Esophagus squamous epithelium (tissue), 5 donors: ENCODE measurements at regions not wholly inside any gene's neighbourhood (a gene's known extent, or its start where the extent isn't known, plus 50 kb on each side); places are given as distances from the start of the nearest gene placed in this dataset.

Source experiments
- DNase-seq: peaks from one replicate; lab custom pipeline; 2025; lab: John Stamatoyannopoulos, UW
- H3K27ac ChIP-seq, 4 donors: fragments of 200-600 bp; sonication (generic); one replicate each; pipeline ENCODE4 v1.5.1; 2016 to 2019; ENCODE audit warnings: mild to moderate bottlenecking in 1 of 4
- H3K27me3 ChIP-seq, 4 donors: fragments of 200-600 bp; sonication (generic); 1 replicate in 3 of 4; 2 replicates in 1 of 4; pipeline versions ENCODE4 v1.5.1 to v1.6.0; 2017 to 2021; ENCODE audit warnings: antibody characterized with exemption in 1 of 4
- H3K36me3 ChIP-seq, 3 donors: fragments of 200-600 bp; sonication (generic); one replicate each; pipeline ENCODE4 v1.5.1; 2016 to 2019
- H3K4me1 ChIP-seq, 3 donors: fragments of 200-600 bp; sonication (generic); one replicate each; pipeline ENCODE4 v1.5.1; 2017 to 2019
- H3K4me3 ChIP-seq, 4 donors: fragments of 200-600 bp; sonication (generic); 1 replicate in 3 of 4; 2 replicates in 1 of 4; pipeline ENCODE4 v1.5.1; 2016 to 2019; ENCODE audit warnings: mild to moderate bottlenecking in 2 of 4, moderate library complexity in 1 of 4
- H3K9me3 ChIP-seq, 3 donors: fragments of 200-600 bp; sonication (generic); one replicate each; pipeline ENCODE4 v1.5.1; 2016 to 2019
- CTCF ChIP-seq, 6 experiments: fragments of 450-650 bp in 4 of 6; fragments of 200-600 bp in 2 of 6; sonication (generic) in 2 of 6; IDR thresholded peaks; one replicate each; pipeline ENCODE4 v1.5.1; 2016 to 2019; ENCODE audit warnings: antibody characterized with exemption in 6 of 6, mild to moderate bottlenecking in 4 of 6, moderate library complexity in 4 of 6
- POLR2A ChIP-seq, 4 donors: fragments of 450-650 bp; IDR thresholded peaks; one replicate each; pipeline ENCODE4 v1.6.1; 2017; ENCODE audit warnings: antibody characterized with exemption in 4 of 4, mild to moderate bottlenecking in 4 of 4, moderate library complexity in 3 of 4
- WGBS, 2 donors: methylation state at CpG; one replicate each; pipeline ENCODE4 v1.1.5; 2018; 5-methylcytosine and 5-hydroxymethylcytosine counted together
- intact Hi-C: fragments of 100-400 bp; cut with DNase I; formaldehyde crosslinking; loops from one replicate; pipeline ENCODE4 v1.15.0; 2022
- donor health status: DM: yes; HTN: yes; CAD: no.

- DNase-seq = no peak
- Histone ChIP-seq H3K27ac (peak overlapping the region; percentile 53 to 84 (median 68)), H3K4me3 (no peak overlapping the region), H3K27me3 (no peaks in the 10 kb centered on the region), H3K36me3 (no peaks in the 10 kb centered on the region), H3K9me3 (no peaks in the 10 kb centered on the region), H3K4me1 (peaks cover 6 to 65% (median 25%) of the 10 kb centered on the region in 3 donors)
- no peak for TF ChIP-seq CTCF (IDR thresholded peaks at IDR 0.05)
- no peak for TF ChIP-seq POLR2A (IDR thresholded peaks at IDR 0.05)
- intact Hi-C loops = no loop called here
- 40% methylated on average over 1 of the region's 1 CpG; no CpG with 5 or more reads in 1 of the 2 donors for WGBS, 2 donors
These were observed 145.2 kb upstream of the KRR1 start for GRCh38 chr12:75656648-75657047.

- Histone ChIP-seq H3K27ac (peak overlapping the region; percentile 53 to 84 (median 68)), H3K9me3 (no peaks in the 10 kb centered on the region)
- intact Hi-C loops = no loop called here
These were observed 144.8 kb upstream of the KRR1 start for GRCh38 chr12:75656210-75656609.

GRCh38 chr12:75655315-75655806 lies 144.0 kb upstream of the KRR1 start:
- Histone ChIP-seq H3K27me3 (no peaks in the 10 kb centered on the region), H3K27ac (peak overlapping the region in 3 of 4 donors; percentile 66 to 84 (median 71)), H3K4me1 (peaks cover 6 to 64% (median 31%) of the 10 kb centered on the region in 3 donors), H3K9me3 (no peaks in the 10 kb centered on the region), H3K36me3 (no peaks in the 10 kb centered on the region), H3K4me3 (no peak overlapping the region)
- DNase-seq = no peak
- WGBS, 2 donors = 89 to 93% methylated on average over 4 of the region's 4 CpGs
- TF ChIP-seq POLR2A (IDR thresholded peaks at IDR 0.05) (no peak), CTCF (IDR thresholded peaks at IDR 0.05) (no peak)
- intact Hi-C loops = no loop called here

More at GRCh38 chr12:75656210-75656609, 144.8 kb upstream of the KRR1 start:
- H3K27me3 ChIP-seq = no peaks in the 10 kb centered on the region
- peaks cover 6 to 65% (median 27%) of the 10 kb centered on the region in 3 donors for H3K4me1 ChIP-seq
- H3K4me3 ChIP-seq = no peak overlapping the region
- TF ChIP-seq POLR2A (IDR thresholded peaks at IDR 0.05) (no peak), CTCF (IDR thresholded peaks at IDR 0.05) (no peak)
- DNase-seq = no peak
- H3K36me3 ChIP-seq = no peaks in the 10 kb centered on the region

- TF ChIP-seq CTCF (IDR thresholded peaks at IDR 0.05) = no peak
- no peak for TF ChIP-seq POLR2A (IDR thresholded peaks at IDR 0.05)
- H3K4me1 ChIP-seq = peaks cover 0 to 23% (median 9%) of the 10 kb centered on the region in 3 donors
- H3K4me3 ChIP-seq = no peak overlapping the region
- no peaks in the 10 kb centered on the region for H3K27me3 ChIP-seq
- H3K9me3 ChIP-seq = no peaks in the 10 kb centered on the region
- H3K36me3 ChIP-seq = no peaks in the 10 kb centered on the region
- WGBS, 2 donors = 46 to 58% methylated on average over 2 of the region's 2 CpGs
- H3K27ac ChIP-seq = no peak overlapping the region
- DNase-seq = no peak
- intact Hi-C loops = no loop called here
These were observed 139.9 kb upstream of the KRR1 start for GRCh38 chr12:75651342-75651695.

GRCh38 chr12:75650595-75651341 lies 139.4 kb upstream of the KRR1 start:
- intact Hi-C loops = no loop called here
- H3K4me1 ChIP-seq = peaks cover 0 to 18% (median 9%) of the 10 kb centered on the region in 3 donors
- no peaks in the 10 kb centered on the region for H3K36me3 ChIP-seq
- TF ChIP-seq POLR2A (IDR thresholded peaks at IDR 0.05) = no peak
- TF ChIP-seq CTCF (IDR thresholded peaks at IDR 0.05) = no peak
- no peaks in the 10 kb centered on the region for H3K27me3 ChIP-seq
- DNase-seq = no peak
- no peak overlapping the region for H3K27ac ChIP-seq
- no peak overlapping the region for H3K4me3 ChIP-seq
- 28 to 72% methylated on average over 2 of the region's 2 CpGs for WGBS, 2 donors
- H3K9me3 ChIP-seq = no peaks in the 10 kb centered on the region
